ENCODE measurements at regions not wholly inside any gene's neighbourhood (a gene's known extent, or its start where the extent isn't known, plus 50 kb on each side); places are given as distances from the start of the nearest gene placed in this dataset.

- Histone ChIP-seq H3K36me3 (ENCODE audit: control insufficient read depth in 3 of 3, insufficient read depth in 3 of 3, low read length in 3 of 3) (no peaks in the 10 kb centered on the region), H3K27ac (ENCODE audit: low read depth, low read length) (no peak overlapping the region), H3K27me3 (ENCODE audit: control insufficient read depth in 3 of 3, insufficient read depth in 3 of 3, low read length in 3 of 3) (no peaks in the 10 kb centered on the region), H3K4me1 (ENCODE audit: control insufficient read depth in 3 of 3, insufficient read depth in 3 of 3, low read length in 3 of 3) (peaks cover 10 to 16% (median 14%) of the 10 kb centered on the region in 3 donors), H3K9ac (ENCODE audit: low read depth in 1 of 3, low read length in 3 of 3) (no peak overlapping the region), H3K9me3 (ENCODE audit: control insufficient read depth in 3 of 3, low read length in 3 of 3) (no peaks in the 10 kb centered on the region), H3K4me3 (ENCODE audit: low read length in 3 of 3) (no peak overlapping the region)
Measured at GRCh38 chr6:4464638-4465037, 311.6 kb upstream of the CDYL start.

GRCh38 chr6:4463236-4463635 lies 313.0 kb upstream of the CDYL start:
- Histone ChIP-seq H3K27me3 (ENCODE audit: control insufficient read depth in 3 of 3, insufficient read depth in 3 of 3, low read length in 3 of 3) (no peaks in the 10 kb centered on the region), H3K9ac (ENCODE audit: low read depth in 1 of 3, low read length in 3 of 3) (no peak overlapping the region), H3K27ac (ENCODE audit: low read depth, low read length) (no peak overlapping the region), H3K36me3 (ENCODE audit: control insufficient read depth in 3 of 3, insufficient read depth in 3 of 3, low read length in 3 of 3) (no peaks in the 10 kb centered on the region), H3K9me3 (ENCODE audit: control insufficient read depth in 3 of 3, low read length in 3 of 3) (no peaks in the 10 kb centered on the region), H3K4me3 (ENCODE audit: low read length in 3 of 3) (no peak overlapping the region), H3K4me1 (ENCODE audit: control insufficient read depth in 3 of 3, insufficient read depth in 3 of 3, low read length in 3 of 3) (peaks cover 12 to 20% (median 20%) of the 10 kb centered on the region in 3 donors)

GRCh38 chr6:4460586-4461475 lies 315.4 kb upstream of the CDYL start:
- Histone ChIP-seq H3K4me1 (ENCODE audit: control insufficient read depth in 3 of 3, insufficient read depth in 3 of 3, low read length in 3 of 3) (peaks cover 12 to 20% (median 20%) of the 10 kb centered on the region in 3 donors), H3K36me3 (ENCODE audit: control insufficient read depth in 3 of 3, insufficient read depth in 3 of 3, low read length in 3 of 3) (no peaks in the 10 kb centered on the region), H3K27ac (ENCODE audit: low read depth, low read length) (peak overlapping the region; percentile 17), H3K27me3 (ENCODE audit: control insufficient read depth in 3 of 3, insufficient read depth in 3 of 3, low read length in 3 of 3) (no peaks in the 10 kb centered on the region), H3K4me3 (ENCODE audit: low read length in 3 of 3) (peak overlapping the region in 2 of 3 donors; percentile 30 to 48), H3K9me3 (ENCODE audit: control insufficient read depth in 3 of 3, low read length in 3 of 3) (no peaks in the 10 kb centered on the region), H3K9ac (ENCODE audit: low read depth in 1 of 3, low read length in 3 of 3) (peak overlapping the region in 1 of 3 donors; percentile 58)

- Histone ChIP-seq H3K27ac (ENCODE audit: low read depth, low read length) (no peak overlapping the region), H3K4me1 (ENCODE audit: control insufficient read depth in 3 of 3, insufficient read depth in 3 of 3, low read length in 3 of 3) (peaks cover 12 to 20% (median 20%) of the 10 kb centered on the region in 3 donors), H3K36me3 (ENCODE audit: control insufficient read depth in 3 of 3, insufficient read depth in 3 of 3, low read length in 3 of 3) (no peaks in the 10 kb centered on the region), H3K4me3 (ENCODE audit: low read length in 3 of 3) (no peak overlapping the region), H3K27me3 (ENCODE audit: control insufficient read depth in 3 of 3, insufficient read depth in 3 of 3, low read length in 3 of 3) (no peaks in the 10 kb centered on the region), H3K9me3 (ENCODE audit: control insufficient read depth in 3 of 3, low read length in 3 of 3) (no peaks in the 10 kb centered on the region), H3K9ac (ENCODE audit: low read depth in 1 of 3, low read length in 3 of 3) (no peak overlapping the region)
Measured at GRCh38 chr6:4459996-4460395, 316.2 kb upstream of the CDYL start.

GRCh38 chr6:4459032-4459431 lies 317.2 kb upstream of the CDYL start:
- peaks cover 12 to 20% (median 20%) of the 10 kb centered on the region in 3 donors for H3K4me1 ChIP-seq (ENCODE audit: control insufficient read depth in 3 of 3, insufficient read depth in 3 of 3, low read length in 3 of 3)
- H3K9me3 ChIP-seq (ENCODE audit: control insufficient read depth in 3 of 3, low read length in 3 of 3), result no peaks in the 10 kb centered on the region
- no peaks in the 10 kb centered on the region for H3K36me3 ChIP-seq (ENCODE audit: control insufficient read depth in 3 of 3, insufficient read depth in 3 of 3, low read length in 3 of 3)
- no peak overlapping the region for H3K9ac ChIP-seq (ENCODE audit: low read depth in 1 of 3, low read length in 3 of 3)
- no peak overlapping the region for H3K4me3 ChIP-seq (ENCODE audit: low read length in 3 of 3)
- no peak overlapping the region for H3K27ac ChIP-seq (ENCODE audit: low read depth, low read length)
- H3K27me3 ChIP-seq (ENCODE audit: control insufficient read depth in 3 of 3, insufficient read depth in 3 of 3, low read length in 3 of 3), result no peaks in the 10 kb centered on the region

GRCh38 chr6:4451718-4452117 lies 316.3 kb upstream of the ECI2 start:
- no peak overlapping the region for H3K27ac ChIP-seq (ENCODE audit: low read depth, low read length)

GRCh38 chr6:4451081-4451480 lies 315.7 kb upstream of the ECI2 start:
- Histone ChIP-seq H3K36me3 (ENCODE audit: control insufficient read depth in 3 of 3, insufficient read depth in 3 of 3, low read length in 3 of 3) (no peaks in the 10 kb centered on the region), H3K4me3 (ENCODE audit: low read length in 3 of 3) (no peak overlapping the region), H3K4me1 (ENCODE audit: control insufficient read depth in 3 of 3, insufficient read depth in 3 of 3, low read length in 3 of 3) (no peaks in the 10 kb centered on the region), H3K27me3 (ENCODE audit: control insufficient read depth in 3 of 3, insufficient read depth in 3 of 3, low read length in 3 of 3) (no peaks in the 10 kb centered on the region), H3K27ac (ENCODE audit: low read depth, low read length) (no peak overlapping the region), H3K9me3 (ENCODE audit: control insufficient read depth in 3 of 3, low read length in 3 of 3) (peaks cover 0 to 4% (median 0%) of the 10 kb centered on the region in 3 donors), H3K9ac (ENCODE audit: low read depth in 1 of 3, low read length in 3 of 3) (no peak overlapping the region)

More at GRCh38 chr6:4451718-4452117, 316.3 kb upstream of the ECI2 start:
- H3K36me3 ChIP-seq (ENCODE audit: control insufficient read depth in 3 of 3, insufficient read depth in 3 of 3, low read length in 3 of 3), result no peaks in the 10 kb centered on the region
- H3K4me1 ChIP-seq (ENCODE audit: control insufficient read depth in 3 of 3, insufficient read depth in 3 of 3, low read length in 3 of 3), result no peaks in the 10 kb centered on the region
- peaks cover 0 to 4% (median 0%) of the 10 kb centered on the region in 3 donors for H3K9me3 ChIP-seq (ENCODE audit: control insufficient read depth in 3 of 3, low read length in 3 of 3)
- H3K4me3 ChIP-seq (ENCODE audit: low read length in 3 of 3), result no peak overlapping the region
- no peak overlapping the region for H3K9ac ChIP-seq (ENCODE audit: low read depth in 1 of 3, low read length in 3 of 3)
- no peaks in the 10 kb centered on the region for H3K27me3 ChIP-seq (ENCODE audit: control insufficient read depth in 3 of 3, insufficient read depth in 3 of 3, low read length in 3 of 3)

- Histone ChIP-seq H3K36me3 (ENCODE audit: control insufficient read depth in 3 of 3, insufficient read depth in 3 of 3, low read length in 3 of 3) (no peaks in the 10 kb centered on the region), H3K27ac (ENCODE audit: low read depth, low read length) (no peak overlapping the region), H3K9ac (ENCODE audit: low read depth in 1 of 3, low read length in 3 of 3) (no peak overlapping the region), H3K9me3 (ENCODE audit: control insufficient read depth in 3 of 3, low read length in 3 of 3) (peaks cover 0 to 4% (median 0%) of the 10 kb centered on the region in 3 donors), H3K4me3 (ENCODE audit: low read length in 3 of 3) (no peak overlapping the region), H3K4me1 (ENCODE audit: control insufficient read depth in 3 of 3, insufficient read depth in 3 of 3, low read length in 3 of 3) (no peaks in the 10 kb centered on the region), H3K27me3 (ENCODE audit: control insufficient read depth in 3 of 3, insufficient read depth in 3 of 3, low read length in 3 of 3) (no peaks in the 10 kb centered on the region)
Measured at GRCh38 chr6:4450237-4450636, 314.9 kb upstream of the ECI2 start.

- Histone ChIP-seq H3K4me3 (ENCODE audit: low read length in 3 of 3) (no peak overlapping the region), H3K9ac (ENCODE audit: low read depth in 1 of 3, low read length in 3 of 3) (no peak overlapping the region), H3K27me3 (ENCODE audit: control insufficient read depth in 3 of 3, insufficient read depth in 3 of 3, low read length in 3 of 3) (no peaks in the 10 kb centered on the region), H3K36me3 (ENCODE audit: control insufficient read depth in 3 of 3, insufficient read depth in 3 of 3, low read length in 3 of 3) (no peaks in the 10 kb centered on the region), H3K9me3 (ENCODE audit: control insufficient read depth in 3 of 3, low read length in 3 of 3) (peaks cover 0 to 4% (median 0%) of the 10 kb centered on the region in 3 donors), H3K27ac (ENCODE audit: low read depth, low read length) (no peak overlapping the region), H3K4me1 (ENCODE audit: control insufficient read depth in 3 of 3, insufficient read depth in 3 of 3, low read length in 3 of 3) (no peaks in the 10 kb centered on the region)
Measured at GRCh38 chr6:4449409-4449808, 314.0 kb upstream of the ECI2 start.

GRCh38 chr6:4448841-4449240 lies 313.5 kb upstream of the ECI2 start:
- Histone ChIP-seq H3K27me3 (ENCODE audit: control insufficient read depth in 3 of 3, insufficient read depth in 3 of 3, low read length in 3 of 3) (no peaks in the 10 kb centered on the region), H3K4me3 (ENCODE audit: low read length in 3 of 3) (no peak overlapping the region), H3K9ac (ENCODE audit: low read depth in 1 of 3, low read length in 3 of 3) (no peak overlapping the region), H3K36me3 (ENCODE audit: control insufficient read depth in 3 of 3, insufficient read depth in 3 of 3, low read length in 3 of 3) (no peaks in the 10 kb centered on the region), H3K27ac (ENCODE audit: low read depth, low read length) (no peak overlapping the region), H3K9me3 (ENCODE audit: control insufficient read depth in 3 of 3, low read length in 3 of 3) (peaks cover 0 to 4% (median 0%) of the 10 kb centered on the region in 3 donors), H3K4me1 (ENCODE audit: control insufficient read depth in 3 of 3, insufficient read depth in 3 of 3, low read length in 3 of 3) (no peaks in the 10 kb centered on the region)
